ENCODE measurements at regions not wholly inside any gene's neighbourhood (a gene's known extent, or its start where the extent isn't known, plus 50 kb on each side); places are given as distances from the start of the nearest gene placed in this dataset.

GRCh38 chr9:99445920-99446319, 223.8 kb downstream of the SEC61B start:
- no peaks in the 10 kb centered on the region for H3K36me3 Mint-ChIP-seq (ENCODE audit: insufficient read depth in 2 of 2)
- no peak overlapping the region for H3K4me3 Mint-ChIP-seq
- no peak overlapping the region for H3K27ac Mint-ChIP-seq
- no peak for DNase-seq
- no peak for ATAC-seq (replicated peaks in 1 of 2)
- H3K4me1 Mint-ChIP-seq (ENCODE audit: low read depth): no peaks in the 10 kb centered on the region
- H3K27me3 Mint-ChIP-seq (ENCODE audit: low read depth): peaks cover 38% of the 10 kb centered on the region
- no peaks in the 10 kb centered on the region for H3K9me3 Mint-ChIP-seq

DNA sequence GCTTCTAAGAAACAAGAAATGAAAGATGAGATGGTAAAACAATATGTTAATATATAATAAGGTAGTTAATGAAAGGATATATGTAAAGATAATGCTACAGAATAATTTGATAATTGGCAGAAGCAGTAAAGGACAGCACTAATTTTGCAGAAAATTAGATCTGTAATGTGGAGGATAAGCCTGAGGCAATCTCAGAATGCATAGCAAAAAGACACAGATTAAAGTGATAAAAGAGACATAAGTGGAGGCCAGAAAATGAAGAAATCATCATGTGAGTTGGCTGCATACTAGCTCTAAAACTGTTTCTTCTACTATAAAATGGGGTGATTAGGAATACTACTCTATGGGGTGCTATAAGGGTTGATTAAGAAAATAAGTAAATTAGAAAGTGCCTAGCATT, 225.9 kb downstream of the SEC61B start:
- no peaks in the 10 kb centered on the region for H3K4me1 Mint-ChIP-seq (ENCODE audit: low read depth)
- H3K36me3 Mint-ChIP-seq (ENCODE audit: insufficient read depth in 2 of 2): no peaks in the 10 kb centered on the region
- H3K27ac Mint-ChIP-seq: no peak overlapping the region
- H3K27me3 Mint-ChIP-seq (ENCODE audit: low read depth): peaks cover 46% of the 10 kb centered on the region
- no peak overlapping the region for H3K4me3 Mint-ChIP-seq
- no peak for DNase-seq
- H3K9me3 Mint-ChIP-seq: no peaks in the 10 kb centered on the region
- ATAC-seq (replicated peaks in 1 of 2): no peak

DNA sequence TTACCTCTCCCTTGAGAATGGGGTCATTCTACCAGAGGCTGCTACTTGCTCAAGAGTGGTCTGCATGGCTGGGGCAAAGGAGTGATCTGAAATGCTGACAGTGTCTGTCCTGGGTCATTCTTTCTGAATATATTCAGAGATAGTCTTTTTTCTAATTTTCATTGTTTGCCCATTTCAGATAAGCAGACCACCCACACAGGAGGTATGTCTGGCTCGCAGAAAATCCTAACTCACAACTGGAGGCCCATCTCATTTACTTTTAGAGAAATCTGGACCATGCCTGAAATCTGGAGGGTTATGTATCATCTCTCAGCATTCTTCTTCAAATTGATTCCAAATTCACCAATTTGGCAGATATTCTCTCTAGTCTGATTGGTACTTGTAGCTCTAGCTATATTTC, 227.6 kb downstream of the SEC61B start:
- H3K27ac Mint-ChIP-seq: no peak overlapping the region
- no peaks in the 10 kb centered on the region for H3K36me3 Mint-ChIP-seq (ENCODE audit: insufficient read depth in 2 of 2)
- no peaks in the 10 kb centered on the region for H3K4me1 Mint-ChIP-seq (ENCODE audit: low read depth)
- H3K9me3 Mint-ChIP-seq: no peaks in the 10 kb centered on the region
- peaks cover 58% of the 10 kb centered on the region for H3K27me3 Mint-ChIP-seq (ENCODE audit: low read depth)
- no peak overlapping the region for H3K4me3 Mint-ChIP-seq
- no peak for ATAC-seq (replicated peaks in 1 of 2)
- no peak for DNase-seq

- H3K4me1 Mint-ChIP-seq (ENCODE audit: low read depth): no peaks in the 10 kb centered on the region
- ATAC-seq (replicated peaks in 1 of 2) (no peak), DNase-seq (no peak)
- H3K36me3 Mint-ChIP-seq (ENCODE audit: insufficient read depth in 2 of 2): no peaks in the 10 kb centered on the region
- no peak overlapping the region for H3K27ac Mint-ChIP-seq
- no peaks in the 10 kb centered on the region for H3K9me3 Mint-ChIP-seq
- H3K4me3 Mint-ChIP-seq: no peak overlapping the region
- H3K27me3 Mint-ChIP-seq (ENCODE audit: low read depth): peaks cover 47% of the 10 kb centered on the region
These were observed 229.1 kb downstream of the SEC61B start for GRCh38 chr9:99451112-99451606.

- Mint-ChIP-seq H3K27me3 (ENCODE audit: low read depth) (peaks cover 19% of the 10 kb centered on the region), H3K4me1 (ENCODE audit: low read depth) (no peaks in the 10 kb centered on the region), H3K27ac (no peak overlapping the region), H3K36me3 (ENCODE audit: insufficient read depth in 2 of 2) (no peaks in the 10 kb centered on the region), H3K4me3 (no peak overlapping the region), H3K9me3 (no peaks in the 10 kb centered on the region)
- DNase-seq (no peak), ATAC-seq (replicated peaks in 1 of 2) (no peak)
These were observed 235.3 kb downstream of the SEC61B start for GRCh38 chr9:99457406-99457805.

- DNase-seq (no peak), ATAC-seq (replicated peaks in 1 of 2) (no peak)
- Mint-ChIP-seq H3K36me3 (ENCODE audit: insufficient read depth in 2 of 2) (no peaks in the 10 kb centered on the region), H3K4me3 (no peak overlapping the region), H3K27ac (no peak overlapping the region), H3K27me3 (ENCODE audit: low read depth) (peaks cover 16% of the 10 kb centered on the region), H3K4me1 (ENCODE audit: low read depth) (no peaks in the 10 kb centered on the region), H3K9me3 (no peaks in the 10 kb centered on the region)
These were observed 235.9 kb downstream of the SEC61B start for GRCh38 chr9:99457981-99458380.

- Mint-ChIP-seq H3K4me1 (ENCODE audit: low read depth) (no peaks in the 10 kb centered on the region), H3K27me3 (ENCODE audit: low read depth) (peaks cover 4% of the 10 kb centered on the region), H3K36me3 (ENCODE audit: insufficient read depth in 2 of 2) (no peaks in the 10 kb centered on the region), H3K27ac (no peak overlapping the region), H3K9me3 (no peaks in the 10 kb centered on the region), H3K4me3 (no peak overlapping the region)
- no peak for ATAC-seq (replicated peaks in 1 of 2)
- DNase-seq: no peak
These were observed 237.8 kb downstream of the SEC61B start for GRCh38 chr9:99459919-99460318.

DNA sequence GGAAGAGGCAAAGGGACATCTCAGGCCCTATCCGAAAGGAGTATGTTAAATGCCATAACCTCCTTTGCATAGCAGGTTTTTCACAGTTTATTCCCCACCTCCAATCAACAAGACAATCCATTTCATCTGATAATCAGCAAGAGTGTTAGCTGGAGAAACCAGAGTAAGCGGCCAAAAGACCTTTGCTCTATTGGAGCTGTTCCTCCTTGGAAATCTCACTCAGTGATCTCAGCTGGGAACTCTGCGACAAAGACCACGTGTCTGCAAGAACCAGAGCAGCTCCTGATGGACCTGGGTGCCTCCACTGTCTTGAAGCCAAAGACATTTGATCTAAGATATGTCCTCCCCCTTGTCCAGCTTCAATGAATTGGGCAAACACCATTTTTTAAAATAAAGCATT, 241.0 kb downstream of the SEC61B start:
- H3K36me3 Mint-ChIP-seq (ENCODE audit: insufficient read depth in 2 of 2): no peaks in the 10 kb centered on the region
- ATAC-seq (replicated peaks in 1 of 2) (no peak), DNase-seq (no peak)
- no peak overlapping the region for H3K27ac Mint-ChIP-seq
- no peak overlapping the region for H3K4me3 Mint-ChIP-seq
- H3K27me3 Mint-ChIP-seq (ENCODE audit: low read depth): peaks cover 6% of the 10 kb centered on the region
- no peaks in the 10 kb centered on the region for H3K9me3 Mint-ChIP-seq
- no peaks in the 10 kb centered on the region for H3K4me1 Mint-ChIP-seq (ENCODE audit: low read depth)

GRCh38 chr9:99464568-99464967, 242.5 kb downstream of the SEC61B start:
- no peaks in the 10 kb centered on the region for H3K36me3 Mint-ChIP-seq (ENCODE audit: insufficient read depth in 2 of 2)
- H3K9me3 Mint-ChIP-seq: no peaks in the 10 kb centered on the region
- no peak overlapping the region for H3K4me3 Mint-ChIP-seq
- ATAC-seq (replicated peaks in 1 of 2): no peak
- DNase-seq: no peak
- no peak overlapping the region for H3K27ac Mint-ChIP-seq
- peaks cover 15% of the 10 kb centered on the region for H3K27me3 Mint-ChIP-seq (ENCODE audit: low read depth)
- no peaks in the 10 kb centered on the region for H3K4me1 Mint-ChIP-seq (ENCODE audit: low read depth)

DNA sequence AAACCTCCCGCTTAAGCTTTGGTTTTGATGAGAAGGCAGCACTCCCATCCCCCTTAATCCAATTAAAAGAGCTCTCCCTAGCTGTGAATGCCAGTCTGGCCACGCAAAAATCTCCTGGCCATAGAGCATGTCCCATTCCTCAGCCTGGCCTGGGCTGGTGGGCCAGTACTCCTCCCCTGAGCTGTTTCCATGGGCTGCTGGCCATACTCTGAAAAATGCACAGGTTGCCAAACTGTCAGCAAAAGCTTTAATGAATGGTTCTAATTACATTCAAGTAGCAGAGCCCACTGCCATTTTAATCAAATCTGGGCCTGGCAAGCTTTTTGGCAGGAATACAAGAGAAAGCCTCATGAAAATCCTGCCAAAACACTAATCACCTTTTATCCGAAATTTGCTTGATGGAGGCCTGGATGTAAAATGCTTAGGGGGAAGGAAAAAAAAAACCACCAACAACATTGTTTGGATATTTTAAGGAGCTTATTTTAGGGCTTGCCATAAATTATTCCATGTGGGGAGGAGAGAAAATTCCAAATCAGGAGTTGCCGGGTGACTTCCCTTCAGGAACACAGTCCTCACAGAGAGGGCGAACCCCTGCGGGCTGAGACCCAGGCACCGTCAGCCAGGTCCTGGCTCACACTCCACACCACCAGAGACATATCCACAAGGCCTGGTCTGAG, 243.3 kb downstream of the SEC61B start:
- Mint-ChIP-seq H3K4me1 (ENCODE audit: low read depth) (no peaks in the 10 kb centered on the region), H3K36me3 (ENCODE audit: insufficient read depth in 2 of 2) (no peaks in the 10 kb centered on the region), H3K9me3 (no peaks in the 10 kb centered on the region), H3K4me3 (no peak overlapping the region), H3K27ac (no peak overlapping the region), H3K27me3 (ENCODE audit: low read depth) (peaks cover 15% of the 10 kb centered on the region)
- DNase-seq (no peak), ATAC-seq (replicated peaks in 1 of 2) (no peak)

DNA sequence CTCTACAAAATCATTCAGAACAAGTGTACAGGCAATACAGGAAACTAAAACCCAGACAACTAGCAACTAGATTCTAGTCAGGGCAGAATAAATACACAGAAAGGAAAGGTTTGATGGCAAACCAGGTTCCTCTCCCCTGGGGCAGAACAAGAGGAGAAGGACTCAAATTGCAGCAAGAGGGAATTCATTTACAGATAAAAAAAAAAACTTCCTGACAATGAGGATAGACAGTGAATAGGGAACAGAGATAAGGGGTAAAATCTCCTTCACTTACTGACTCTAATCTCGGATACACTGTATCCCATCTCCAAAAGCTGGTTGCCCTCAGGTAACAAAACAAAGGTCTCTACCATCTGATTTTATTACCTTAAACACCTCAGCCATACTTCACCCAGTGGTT, 244.0 kb downstream of the SEC61B start:
- no peaks in the 10 kb centered on the region for H3K36me3 Mint-ChIP-seq (ENCODE audit: insufficient read depth in 2 of 2)
- H3K4me1 Mint-ChIP-seq (ENCODE audit: low read depth): no peaks in the 10 kb centered on the region
- H3K27ac Mint-ChIP-seq: no peak overlapping the region
- H3K27me3 Mint-ChIP-seq (ENCODE audit: low read depth): peaks cover 15% of the 10 kb centered on the region
- H3K4me3 Mint-ChIP-seq: no peak overlapping the region
- DNase-seq (no peak), ATAC-seq (replicated peaks in 1 of 2) (no peak)
- H3K9me3 Mint-ChIP-seq: no peaks in the 10 kb centered on the region

GRCh38 chr9:99466781-99467180, 244.7 kb downstream of the SEC61B start:
- ATAC-seq (replicated peaks in 1 of 2): no peak
- no peak overlapping the region for H3K27ac Mint-ChIP-seq
- no peak for DNase-seq
- H3K9me3 Mint-ChIP-seq: no peaks in the 10 kb centered on the region
- no peak overlapping the region for H3K4me3 Mint-ChIP-seq
- no peaks in the 10 kb centered on the region for H3K36me3 Mint-ChIP-seq (ENCODE audit: insufficient read depth in 2 of 2)
- no peaks in the 10 kb centered on the region for H3K4me1 Mint-ChIP-seq (ENCODE audit: low read depth)
- H3K27me3 Mint-ChIP-seq (ENCODE audit: low read depth): peaks cover 15% of the 10 kb centered on the region

DNA sequence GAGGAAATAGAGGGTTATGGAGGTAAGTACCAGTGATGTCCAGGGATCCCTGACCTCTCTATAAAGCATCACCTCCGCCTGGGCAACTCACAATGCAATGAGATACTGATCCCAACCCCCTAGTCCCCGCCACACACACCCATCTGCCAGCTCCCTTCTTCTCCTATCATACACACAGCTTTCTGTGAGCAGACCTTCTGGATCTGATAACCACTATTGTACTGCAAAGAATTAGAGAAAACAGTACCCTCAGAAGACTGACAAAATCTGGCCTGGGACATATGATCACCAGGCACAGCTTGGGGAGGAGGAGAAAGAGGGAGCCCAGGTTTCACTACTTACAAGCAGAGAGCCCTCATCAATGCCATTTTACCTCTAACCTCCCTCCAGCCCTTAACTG, 249.0 kb downstream of the SEC61B start:
- no peaks in the 10 kb centered on the region for H3K4me1 Mint-ChIP-seq (ENCODE audit: low read depth)
- no peak for ATAC-seq (replicated peaks in 1 of 2)

DNA sequence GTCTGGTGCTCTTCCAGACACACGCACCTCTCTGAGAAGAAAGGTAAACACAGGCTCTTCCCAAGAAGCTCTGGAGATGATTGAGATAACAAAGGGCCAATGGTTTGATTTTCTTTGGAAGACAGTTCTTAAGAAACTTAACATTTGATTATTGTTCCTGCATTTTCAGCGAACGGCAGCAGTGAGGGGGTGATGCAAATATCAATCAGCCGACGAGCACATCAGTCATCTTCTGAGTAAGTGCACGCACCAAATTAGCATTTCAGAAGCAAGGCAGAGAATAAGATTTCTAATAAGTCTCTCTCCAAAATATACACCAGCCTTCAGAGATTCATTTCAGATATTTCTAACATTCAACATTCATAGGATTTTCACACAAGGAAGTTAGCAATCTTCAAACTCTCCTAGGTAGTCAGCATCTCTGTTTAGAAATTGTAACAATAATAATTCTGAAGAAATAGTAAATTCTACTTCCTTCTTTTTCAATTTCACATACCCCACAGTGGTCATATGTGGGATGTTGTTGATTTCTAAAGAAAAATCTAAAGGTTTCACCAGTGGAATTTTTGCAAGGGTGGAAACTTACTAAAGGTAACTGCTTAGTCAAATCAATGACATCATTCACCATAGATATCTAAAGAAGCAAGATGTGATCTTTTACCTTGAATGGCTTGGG, 250.3 kb downstream of the SEC61B start:
- Mint-ChIP-seq H3K9me3 (no peaks in the 10 kb centered on the region), H3K4me3 (peak overlapping the region in 1 of 2 donors; percentile 59), H3K4me1 (ENCODE audit: low read depth) (no peaks in the 10 kb centered on the region), H3K27me3 (ENCODE audit: low read depth) (peaks cover 19% of the 10 kb centered on the region), H3K27ac (peak overlapping the region; percentile 62), H3K36me3 (ENCODE audit: insufficient read depth in 2 of 2) (no peaks in the 10 kb centered on the region)
- DNase-seq (no peak), ATAC-seq (replicated peaks in 1 of 2) (no peak)

More for the DNA sequence above, 249.0 kb downstream of the SEC61B start:
- no peak overlapping the region for H3K27ac Mint-ChIP-seq
- H3K36me3 Mint-ChIP-seq (ENCODE audit: insufficient read depth in 2 of 2): no peaks in the 10 kb centered on the region
- no peak for DNase-seq
- peaks cover 19% of the 10 kb centered on the region for H3K27me3 Mint-ChIP-seq (ENCODE audit: low read depth)
- no peaks in the 10 kb centered on the region for H3K9me3 Mint-ChIP-seq
- no peak overlapping the region for H3K4me3 Mint-ChIP-seq

Data from activated T-cell treated with anti-CD3 and anti-CD28 coated beads, Interleukin-2, amount 50 U/mL, for 72 hours (primary cell).